Natural killer cell (primary cell): ENCODE measurements at regions not wholly inside any gene's neighbourhood (a gene's known extent, or its start where the extent isn't known, plus 50 kb on each side); places are given as distances from the start of the nearest gene placed in this dataset.
"Not testable (repeated sequence)": the region's sequence is repeated elsewhere in the genome, so short reads cannot be mapped to it uniquely, and the experiment has no call there.

Experiments
- ATAC-seq, 3 donors: fragments of 150-1000 bp in 2 of 3; fragments of 200-7000 bp in 1 of 3; cut with Tn5 transposase; 1 replicate in 1 of 3; 2 replicates in 2 of 3; pipeline ENCODE4 v1.10.0; 2021; ENCODE audit warnings: mild to moderate bottlenecking in 2 of 3, moderate library complexity in 2 of 3
- DNase-seq, 2 donors: peaks; one replicate each; pipeline versions ENCODE4 v3.0.0 to v3.0.0-alpha.2; 2013 to 2021; ENCODE audit warnings: mixed read lengths in 1 of 2
- H3K27ac ChIP-seq: one replicate; pipeline ENCODE4 v1.5.1; 2013; ENCODE audit warnings: mild to moderate bottlenecking, low read length
- H3K27me3 ChIP-seq: one replicate; pipeline ENCODE4 v1.6.1; 2013; ENCODE audit warnings: low read length; ENCODE audit not compliant: control insufficient read depth, insufficient read depth
- H3K36me3 ChIP-seq: one replicate; pipeline ENCODE4 v1.6.1; 2013; ENCODE audit warnings: low read length; ENCODE audit not compliant: control insufficient read depth, insufficient read depth
- H3K4me1 ChIP-seq: one replicate; pipeline ENCODE4 v1.6.1; 2013; ENCODE audit warnings: low read length; ENCODE audit not compliant: control insufficient read depth, insufficient read depth
- H3K4me3 ChIP-seq: one replicate; pipeline ENCODE4 v1.5.1; 2013; ENCODE audit warnings: low read length
- H3K9me3 ChIP-seq: one replicate; pipeline ENCODE4 v1.6.1; 2013; ENCODE audit warnings: low read length; ENCODE audit not compliant: control insufficient read depth, insufficient read depth
- H3K27ac Mint-ChIP-seq, 2 donors: one replicate each; pipeline ENCODE4 v1.8.0; 2022; ENCODE audit warnings: mild to moderate bottlenecking in 2 of 2, mixed read lengths in 2 of 2, moderate library complexity in 1 of 2
- H3K27me3 Mint-ChIP-seq, 2 donors: one replicate each; pipeline ENCODE4 v1.8.0; 2022; ENCODE audit warnings: low read depth in 2 of 2, mixed read lengths in 2 of 2
- H3K36me3 Mint-ChIP-seq: one replicate; pipeline ENCODE4 v1.8.0; 2022; ENCODE audit warnings: mixed read lengths
- H3K4me1 Mint-ChIP-seq, 2 donors: one replicate each; pipeline ENCODE4 v1.8.0; 2022; ENCODE audit warnings: mixed read lengths in 2 of 2
- H3K4me3 Mint-ChIP-seq: one replicate; pipeline ENCODE4 v1.8.0; 2022; ENCODE audit warnings: mild to moderate bottlenecking, moderate library complexity, mixed read lengths
- H3K9me3 Mint-ChIP-seq, 2 donors: one replicate each; pipeline ENCODE4 v1.8.0; 2022; ENCODE audit warnings: mixed read lengths in 2 of 2
- WGBS: methylation state at CpG from one replicate; pipeline ENCODE4 v1.1.7; 2013; ENCODE audit warnings: missing lambda C conversion rate; ENCODE audit not compliant: insufficient coverage; 5-methylcytosine and 5-hydroxymethylcytosine counted together
- intact Hi-C: fragments of 100-400 bp; cut with micrococcal nuclease; formaldehyde crosslinking; loops from one replicate; pipeline ENCODE4 v1.14.2; 2022
- TF ChIP-seq, protein P1 (sequence below): fragments of 200-600 bp; IDR thresholded peaks from one replicate; pipeline ENCODE4 v1.8.0; 2022; ENCODE audit warnings: antibody characterized with exemption

DNA sequence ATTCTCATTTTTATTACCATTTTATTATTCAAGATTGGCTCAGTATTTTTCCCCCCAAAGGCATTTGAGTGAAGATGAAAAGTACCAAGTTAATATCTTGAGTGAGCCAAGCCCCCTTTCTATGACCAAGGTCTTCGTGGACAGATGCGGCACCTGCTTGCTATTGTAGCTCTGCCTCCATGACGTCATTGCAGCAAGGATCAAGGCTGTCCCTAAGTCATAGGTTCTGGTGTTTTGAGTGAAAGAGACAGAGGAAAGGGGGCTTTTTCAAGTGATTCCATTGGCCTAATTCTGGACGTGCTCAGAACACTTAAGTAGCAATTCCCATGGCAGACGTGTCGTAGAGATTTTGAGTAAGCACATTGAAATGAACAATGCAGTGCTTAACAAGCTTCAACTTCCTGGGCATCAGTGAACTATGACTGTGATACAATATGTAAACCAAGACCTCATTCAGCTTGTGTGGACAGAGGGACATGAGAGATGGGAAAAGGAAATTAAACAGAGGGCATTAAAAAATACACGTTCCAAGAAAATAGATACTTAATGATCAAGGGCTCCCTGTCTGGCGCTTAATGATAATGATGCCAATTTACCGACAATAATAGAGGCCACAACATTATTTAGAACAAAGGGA is 248.7 kb upstream of the NPVF start:
- H3K36me3 ChIP-seq: no peaks in the 10 kb centered on the region
- H3K36me3 Mint-ChIP-seq: no peaks in the 10 kb centered on the region
- H3K27me3 ChIP-seq: no peaks in the 10 kb centered on the region
- WGBS: 88% methylated on average over 9 of the region's 9 CpGs
- intact Hi-C loops: no loop called here
- no peaks in the 10 kb centered on the region for H3K9me3 ChIP-seq
- TF ChIP-seq, protein P1, sequence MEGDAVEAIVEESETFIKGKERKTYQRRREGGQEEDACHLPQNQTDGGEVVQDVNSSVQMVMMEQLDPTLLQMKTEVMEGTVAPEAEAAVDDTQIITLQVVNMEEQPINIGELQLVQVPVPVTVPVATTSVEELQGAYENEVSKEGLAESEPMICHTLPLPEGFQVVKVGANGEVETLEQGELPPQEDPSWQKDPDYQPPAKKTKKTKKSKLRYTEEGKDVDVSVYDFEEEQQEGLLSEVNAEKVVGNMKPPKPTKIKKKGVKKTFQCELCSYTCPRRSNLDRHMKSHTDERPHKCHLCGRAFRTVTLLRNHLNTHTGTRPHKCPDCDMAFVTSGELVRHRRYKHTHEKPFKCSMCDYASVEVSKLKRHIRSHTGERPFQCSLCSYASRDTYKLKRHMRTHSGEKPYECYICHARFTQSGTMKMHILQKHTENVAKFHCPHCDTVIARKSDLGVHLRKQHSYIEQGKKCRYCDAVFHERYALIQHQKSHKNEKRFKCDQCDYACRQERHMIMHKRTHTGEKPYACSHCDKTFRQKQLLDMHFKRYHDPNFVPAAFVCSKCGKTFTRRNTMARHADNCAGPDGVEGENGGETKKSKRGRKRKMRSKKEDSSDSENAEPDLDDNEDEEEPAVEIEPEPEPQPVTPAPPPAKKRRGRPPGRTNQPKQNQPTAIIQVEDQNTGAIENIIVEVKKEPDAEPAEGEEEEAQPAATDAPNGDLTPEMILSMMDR: no peak
- no peak overlapping the region for H3K27ac Mint-ChIP-seq
- no peaks in the 10 kb centered on the region for H3K4me1 ChIP-seq
- no peak overlapping the region for H3K4me3 ChIP-seq
- no peak for ATAC-seq
- peaks cover 3 to 14% of the 10 kb centered on the region in 2 donors for H3K27me3 Mint-ChIP-seq
- H3K4me3 Mint-ChIP-seq: no peak overlapping the region
- no peak overlapping the region for H3K27ac ChIP-seq
- no peaks in the 10 kb centered on the region for H3K4me1 Mint-ChIP-seq
- peaks cover 0 to 2% of the 10 kb centered on the region in 2 donors for H3K9me3 Mint-ChIP-seq
- no peak for DNase-seq

DNA sequence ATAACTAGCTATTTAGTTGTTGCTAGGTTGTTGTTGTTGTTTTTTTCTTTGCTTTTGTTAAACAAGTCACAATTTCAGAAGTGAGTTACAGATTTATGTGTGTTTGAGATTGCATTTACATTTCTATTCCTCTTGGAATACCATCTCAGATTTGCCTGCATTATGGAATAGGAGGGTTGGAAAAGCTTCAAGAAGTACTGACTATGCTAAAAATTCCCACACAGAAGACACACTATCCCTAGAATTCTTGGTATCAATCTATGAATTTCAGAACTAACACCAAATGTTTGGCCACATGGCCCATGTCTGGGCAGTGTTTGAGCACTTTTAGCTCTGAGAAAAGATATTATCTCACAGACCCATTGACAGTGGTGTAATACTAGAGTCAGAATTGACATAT is 249.9 kb upstream of the NPVF start:
- H3K36me3 ChIP-seq, DNase-seq, intact Hi-C loops, H3K4me3 ChIP-seq, H3K4me1 ChIP-seq, H3K27me3 ChIP-seq, H3K4me1 Mint-ChIP-seq, H3K27ac ChIP-seq, H3K9me3 Mint-ChIP-seq, H3K36me3 Mint-ChIP-seq, H3K27me3 Mint-ChIP-seq, H3K4me3 Mint-ChIP-seq, H3K27ac Mint-ChIP-seq, ATAC-seq, H3K9me3 ChIP-seq: not testable (repeated sequence)

DNA sequence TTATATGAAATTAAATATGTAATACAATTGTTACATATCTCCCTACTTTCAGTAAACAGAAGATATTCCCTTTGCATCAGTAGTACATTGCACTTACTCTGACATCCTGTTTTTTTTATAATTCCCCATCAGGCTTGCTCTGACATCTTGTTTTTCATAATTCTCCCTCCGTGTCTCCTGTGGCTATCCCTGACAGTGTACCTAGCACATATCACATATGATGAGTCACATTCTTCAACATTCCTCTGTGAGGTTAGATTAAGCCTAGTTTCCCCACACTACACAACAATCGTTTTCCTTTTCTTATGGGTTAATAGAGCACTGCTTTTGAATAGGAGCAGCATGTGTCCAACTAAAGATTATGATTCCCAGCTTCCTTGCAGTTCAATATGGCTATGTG is 250.6 kb upstream of the NPVF start:
- DNase-seq: no peak
- H3K27me3 Mint-ChIP-seq: peaks cover 0 to 8% of the 10 kb centered on the region in 2 donors
- TF ChIP-seq, protein P1: no peak
- no peak overlapping the region for H3K27ac ChIP-seq
- H3K4me3 ChIP-seq: no peak overlapping the region
- no peak overlapping the region for H3K27ac Mint-ChIP-seq
- ATAC-seq: no peak
- H3K9me3 ChIP-seq: no peaks in the 10 kb centered on the region
- H3K36me3 Mint-ChIP-seq: no peaks in the 10 kb centered on the region
- H3K4me1 ChIP-seq: no peaks in the 10 kb centered on the region
- no peaks in the 10 kb centered on the region for H3K4me1 Mint-ChIP-seq
- no peak overlapping the region for H3K4me3 Mint-ChIP-seq
- no peaks in the 10 kb centered on the region for H3K27me3 ChIP-seq
- 78% methylated on average over 1 of the region's 2 CpGs for WGBS
- peaks cover 0 to 2% of the 10 kb centered on the region in 2 donors for H3K9me3 Mint-ChIP-seq
- H3K36me3 ChIP-seq: no peaks in the 10 kb centered on the region
- intact Hi-C loops: no loop called here

DNA sequence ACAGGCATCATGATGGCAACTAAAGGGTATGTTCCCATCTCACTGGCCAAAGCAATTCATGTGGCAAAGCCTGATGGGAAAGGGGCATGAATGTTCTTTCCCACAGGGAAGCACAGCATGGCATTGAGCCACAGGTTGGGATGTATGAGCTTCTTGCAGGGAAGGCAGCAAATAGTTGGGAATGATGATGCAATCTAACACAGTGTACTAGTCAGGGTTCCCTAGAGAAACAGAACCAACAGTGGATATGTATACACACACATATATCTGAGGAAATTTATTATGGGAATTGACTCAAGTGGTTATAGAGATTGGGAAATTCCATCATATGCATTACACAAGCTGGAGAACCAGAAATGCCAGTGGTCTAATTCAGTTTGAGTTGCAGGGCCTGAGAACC is 253.6 kb upstream of the NPVF start:
- no peak overlapping the region for H3K27ac Mint-ChIP-seq
- no peaks in the 10 kb centered on the region for H3K36me3 ChIP-seq
- H3K4me1 ChIP-seq: no peaks in the 10 kb centered on the region
- intact Hi-C loops: no loop called here
- no peaks in the 10 kb centered on the region for H3K4me1 Mint-ChIP-seq
- no peak overlapping the region for H3K4me3 ChIP-seq
- ATAC-seq: no peak
- no peak overlapping the region for H3K4me3 Mint-ChIP-seq
- H3K9me3 ChIP-seq: no peaks in the 10 kb centered on the region
- peaks cover 0 to 2% of the 10 kb centered on the region in 2 donors for H3K9me3 Mint-ChIP-seq
- no peaks in the 10 kb centered on the region for H3K36me3 Mint-ChIP-seq
- no peaks in the 10 kb centered on the region for H3K27me3 ChIP-seq
- TF ChIP-seq, protein P1: no peak
- peaks cover 0 to 8% of the 10 kb centered on the region in 2 donors for H3K27me3 Mint-ChIP-seq
- H3K27ac ChIP-seq: no peak overlapping the region
- no peak for DNase-seq
